GM18519 (cell line): ENCODE measurements at regions not wholly inside any gene's neighbourhood (a gene's known extent, or its start where the extent isn't known, plus 50 kb on each side); places are given as distances from the start of the nearest gene placed in this dataset.
"Not testable (repeated sequence)": the region's sequence is repeated elsewhere in the genome, so short reads cannot be mapped to it uniquely, and the experiment has no call there.

Experiments used
- ATAC-seq: cut with Tn5 transposase; IDR thresholded peaks from one replicate; pipeline ENCODE4 v1.9.1; 2021; ENCODE audit warnings: mild to moderate bottlenecking, moderate library complexity; ENCODE audit not compliant: unreplicated experiment, low FRiP score

DNA sequence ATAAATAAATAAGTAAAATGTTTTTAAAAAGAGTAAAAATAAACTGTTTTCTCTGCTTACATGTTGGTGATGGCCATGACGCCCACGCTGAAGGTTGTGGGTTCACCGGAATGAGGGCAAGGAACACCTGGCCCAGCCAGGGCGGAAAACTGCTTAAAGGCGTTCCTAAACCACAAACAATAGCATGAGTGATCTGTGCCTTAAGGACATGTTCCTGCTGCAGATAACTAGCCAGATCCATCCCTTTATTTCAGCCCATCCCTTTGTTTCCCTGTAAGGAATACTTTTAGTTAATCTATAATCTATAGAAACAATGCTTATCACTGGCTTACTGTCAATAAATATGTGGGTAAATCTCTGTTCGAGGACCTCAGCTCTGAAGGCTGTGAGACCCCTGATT lies 63.3 kb upstream of the CEP78 start:
- not testable (repeated sequence) for ATAC-seq

DNA sequence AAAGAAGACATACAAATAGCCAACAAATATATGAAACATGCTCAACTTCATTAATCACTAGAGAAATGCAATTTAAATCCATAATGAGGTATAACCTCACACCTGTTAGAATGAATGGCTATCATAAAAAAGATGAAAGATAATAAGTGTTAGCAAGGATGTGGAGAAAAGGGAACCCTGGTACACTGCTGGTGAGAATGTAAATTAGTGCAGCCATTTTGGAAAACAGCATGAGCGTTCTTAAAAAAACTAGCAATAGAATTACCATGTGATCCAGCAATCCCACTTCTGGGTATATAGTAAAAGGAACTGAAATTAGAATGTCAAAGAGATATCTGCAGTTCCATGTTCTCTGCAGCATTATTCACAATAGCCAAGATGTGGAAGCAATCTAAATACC lies 64.2 kb upstream of the CEP78 start:
- ATAC-seq: no peak

DNA sequence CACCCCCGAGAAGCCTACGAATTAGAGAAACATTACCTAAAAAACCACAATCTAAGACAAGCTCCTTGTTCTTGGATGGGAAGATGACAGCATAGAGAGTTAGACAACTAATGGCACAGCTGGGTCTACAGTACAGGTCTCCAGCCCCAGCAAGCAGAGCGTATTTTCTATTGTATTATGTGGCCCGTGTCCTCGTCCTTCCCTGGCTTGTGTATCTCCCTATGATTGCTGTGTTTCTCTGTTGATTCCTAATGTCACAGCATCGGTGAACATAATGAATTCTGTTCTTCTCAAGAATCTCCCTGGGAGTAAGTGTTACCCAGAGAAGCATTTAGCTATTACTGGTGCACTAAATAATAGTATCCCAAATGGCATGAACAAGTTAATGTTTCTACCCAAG lies 66.8 kb upstream of the CEP78 start:
- ATAC-seq: no peak

DNA sequence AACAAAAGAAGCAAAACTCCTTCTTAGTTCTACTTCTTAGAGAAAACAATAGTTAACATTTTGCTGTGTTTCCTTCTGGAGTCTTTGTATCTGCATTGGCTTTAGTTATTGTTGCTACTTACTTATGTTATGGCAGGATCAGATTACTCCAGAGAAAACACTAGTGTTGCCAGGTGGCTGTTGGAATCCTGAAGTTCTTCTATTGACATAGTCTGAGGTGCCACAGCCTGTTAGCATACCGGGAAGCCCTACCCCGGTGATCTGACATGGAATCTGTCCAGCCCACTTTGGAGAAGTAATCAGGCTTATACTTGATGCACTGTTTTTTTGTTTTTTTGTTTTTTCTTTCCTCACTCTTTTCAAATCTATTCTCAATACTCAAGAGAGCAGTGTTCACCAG lies 68.5 kb upstream of the CEP78 start:
- no peak for ATAC-seq

DNA sequence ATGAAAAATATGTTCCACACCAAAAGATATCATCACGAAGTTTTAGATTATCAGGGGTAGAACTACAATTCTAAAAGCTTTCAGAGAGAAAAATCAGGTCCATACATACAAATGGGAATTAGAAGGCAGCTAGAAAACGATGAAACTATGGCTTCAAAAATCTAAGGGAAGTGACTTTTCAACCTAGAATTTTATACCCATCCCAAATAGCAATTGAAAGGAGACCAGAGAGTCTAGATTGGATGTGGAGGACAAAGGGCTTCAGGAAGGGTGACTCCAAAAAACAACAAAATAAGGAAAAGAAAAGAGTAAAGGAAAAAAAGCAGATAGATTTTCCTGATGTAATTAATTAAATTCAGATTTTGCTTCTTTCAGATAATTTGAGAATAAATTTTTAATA lies 72.0 kb upstream of the CEP78 start:
- no peak for ATAC-seq

DNA sequence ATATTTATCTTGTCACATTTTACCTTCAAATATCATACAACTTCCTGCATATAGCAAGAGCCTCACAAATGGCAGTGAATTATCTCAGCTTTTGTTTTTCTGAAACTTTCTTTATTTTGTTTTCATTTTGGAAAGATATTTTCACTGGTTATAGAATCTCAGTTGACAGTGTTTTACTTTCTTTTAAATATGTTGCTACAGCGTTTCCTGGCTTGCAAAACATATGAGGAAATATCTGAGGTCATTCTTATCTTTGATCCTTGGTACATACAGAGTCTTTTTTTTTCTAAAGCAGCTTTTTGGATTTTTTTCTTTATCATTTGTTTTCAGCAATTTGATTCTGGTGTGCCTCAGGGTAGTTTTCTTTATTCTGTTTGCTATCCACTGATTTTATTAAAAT lies 77.6 kb upstream of the CEP78 start:
- ATAC-seq: no peak

DNA sequence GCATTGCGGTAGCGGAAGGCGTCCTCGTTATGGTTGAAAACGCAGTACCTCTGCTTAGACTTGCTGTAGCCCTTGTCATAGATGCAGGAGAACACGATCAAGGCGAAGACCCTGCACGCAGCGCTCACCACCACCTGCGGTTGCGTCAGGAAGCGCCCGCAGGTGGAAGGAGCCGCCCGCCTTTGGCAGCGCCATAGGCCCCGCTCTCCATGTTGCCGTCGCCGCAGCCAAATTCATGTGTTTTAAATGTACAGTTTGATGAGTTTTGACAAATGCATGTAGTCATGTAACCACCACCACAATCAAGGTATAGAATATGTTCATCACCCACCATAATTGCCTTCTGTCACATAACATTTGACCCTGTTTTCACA lies 84.9 kb upstream of the CEP78 start:
- no peak for ATAC-seq

DNA sequence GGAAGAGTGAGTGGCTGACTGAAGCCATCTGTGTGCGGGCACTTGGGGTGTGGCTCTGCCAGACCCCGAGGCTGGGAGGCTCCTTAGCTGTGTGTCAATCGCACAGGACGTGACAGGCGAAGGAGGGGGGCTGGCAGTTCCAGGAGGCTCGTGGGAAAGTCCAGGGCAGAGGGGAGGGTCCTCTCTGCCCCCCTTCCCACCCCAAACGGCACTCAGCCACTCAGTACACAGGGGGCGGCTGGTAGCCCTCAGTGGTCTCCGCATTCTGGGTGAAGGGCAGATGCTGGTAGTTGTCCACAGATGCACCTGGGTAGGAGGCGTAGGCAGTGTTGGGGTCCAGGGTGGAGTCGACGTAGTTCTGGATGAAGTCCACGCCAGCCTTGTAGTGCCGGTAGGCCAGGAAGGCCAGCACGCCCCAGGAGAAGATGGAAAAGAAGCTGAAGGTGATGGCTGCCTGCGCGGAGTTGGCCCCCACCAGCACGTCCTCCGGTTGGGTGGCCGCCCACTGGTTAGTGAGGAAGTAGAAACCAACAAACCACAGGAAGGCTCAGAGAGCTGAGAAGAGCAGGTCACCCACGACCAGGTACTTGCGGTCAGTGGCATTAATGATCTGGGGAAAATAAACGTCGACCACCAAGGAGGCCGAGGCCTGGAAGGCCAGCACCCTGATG lies 85.4 kb upstream of the CEP78 start:
- no peak for ATAC-seq

DNA sequence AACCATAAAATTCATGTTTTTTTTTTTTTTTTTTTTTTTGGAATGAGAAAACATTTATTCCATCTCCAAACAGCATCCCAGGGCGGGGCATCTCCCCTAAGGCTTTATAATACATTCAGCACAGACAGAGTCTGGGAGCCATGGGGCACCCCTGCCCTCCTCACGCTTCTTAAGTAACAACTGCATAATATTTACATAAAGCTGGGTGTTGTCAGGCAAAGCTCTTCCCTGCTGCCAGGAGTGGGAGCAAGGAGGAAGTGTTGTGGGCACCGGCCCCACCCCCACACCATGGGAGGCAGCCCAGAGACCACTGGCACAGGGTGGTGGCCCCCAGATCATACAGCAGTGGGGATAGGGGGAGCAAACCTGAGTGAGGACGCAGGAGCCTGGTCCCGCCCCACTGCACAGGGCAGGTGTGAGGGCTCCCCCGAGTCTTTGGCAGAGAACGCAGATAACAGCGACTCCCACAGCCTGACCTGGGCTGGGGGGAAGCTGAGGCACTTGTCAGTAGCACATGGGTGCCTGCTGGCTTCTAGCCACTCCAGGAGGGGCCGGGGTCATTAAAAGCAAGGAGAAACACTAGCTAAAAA lies 86.1 kb upstream of the CEP78 start:
- no peak for ATAC-seq

DNA sequence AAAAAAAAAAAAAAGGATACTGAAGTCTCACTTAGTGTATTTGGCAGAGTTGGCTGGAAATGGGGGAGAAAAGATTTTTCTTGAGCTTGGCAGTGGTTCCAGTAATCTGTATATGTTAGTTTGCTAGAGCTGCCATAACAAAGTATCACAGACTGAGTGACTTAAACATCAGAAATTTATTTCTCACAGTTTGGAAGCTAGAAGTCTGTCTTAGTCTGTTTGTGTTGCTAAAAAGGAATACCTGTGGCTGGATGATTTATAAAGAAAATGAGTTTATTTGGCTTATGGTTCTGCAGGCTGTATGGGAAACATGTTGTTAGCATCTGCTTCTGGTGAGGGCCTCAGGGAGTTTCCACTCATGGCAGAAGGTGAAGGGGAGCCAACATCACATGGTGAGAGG lies 89.6 kb upstream of the CEP78 start:
- ATAC-seq: no peak

DNA sequence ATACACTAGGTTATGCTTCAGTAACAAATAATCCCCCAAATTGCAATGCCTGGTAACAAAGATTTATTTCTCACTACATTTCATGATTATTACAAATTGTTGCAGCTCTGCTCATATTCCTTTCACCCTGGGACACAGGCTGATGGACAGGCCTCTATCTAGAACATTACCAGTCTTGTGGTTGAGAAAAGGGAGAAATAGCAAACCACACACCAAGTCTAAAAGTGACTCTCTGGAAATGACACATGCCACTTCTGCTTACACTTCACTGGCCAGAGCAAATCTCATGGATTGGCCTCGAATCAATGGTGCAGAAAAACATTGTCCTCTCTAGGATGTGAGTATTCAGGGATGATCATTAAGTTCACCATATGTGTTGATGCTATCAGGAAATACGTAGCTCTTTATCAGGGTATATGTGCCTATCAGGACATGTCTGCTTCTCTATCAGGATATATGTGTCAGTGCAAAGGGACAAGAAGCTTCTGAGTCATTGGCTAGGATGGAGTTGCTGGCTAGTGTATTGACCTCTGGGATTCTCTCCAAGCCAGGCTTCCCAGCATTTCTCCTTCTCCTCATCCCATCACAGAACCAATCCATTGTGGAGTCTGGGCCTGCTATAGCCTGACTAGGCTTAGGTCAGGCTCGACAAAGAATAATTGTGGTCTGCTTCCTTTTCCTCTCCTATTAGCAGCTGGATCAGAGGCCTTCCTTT lies 91.1 kb upstream of the CEP78 start:
- ATAC-seq: no peak

DNA sequence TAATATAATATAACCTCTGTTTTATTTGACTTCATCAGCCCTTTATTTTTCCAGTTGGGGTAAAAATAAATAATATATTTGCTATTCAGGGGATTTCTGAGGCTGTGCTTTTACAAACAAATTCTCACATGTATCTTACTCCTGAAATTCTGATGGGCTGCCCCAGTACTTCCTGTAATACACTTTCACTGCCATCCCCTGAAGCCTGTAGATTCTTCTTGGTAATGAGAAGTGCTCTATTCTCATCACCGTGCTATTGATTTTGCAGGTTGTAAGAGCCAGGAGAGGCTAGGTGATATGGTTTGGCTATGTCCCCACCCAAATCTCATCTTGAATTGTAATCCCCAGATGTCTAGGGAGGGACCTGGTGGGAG lies 91.9 kb upstream of the CEP78 start:
- no peak for ATAC-seq

DNA sequence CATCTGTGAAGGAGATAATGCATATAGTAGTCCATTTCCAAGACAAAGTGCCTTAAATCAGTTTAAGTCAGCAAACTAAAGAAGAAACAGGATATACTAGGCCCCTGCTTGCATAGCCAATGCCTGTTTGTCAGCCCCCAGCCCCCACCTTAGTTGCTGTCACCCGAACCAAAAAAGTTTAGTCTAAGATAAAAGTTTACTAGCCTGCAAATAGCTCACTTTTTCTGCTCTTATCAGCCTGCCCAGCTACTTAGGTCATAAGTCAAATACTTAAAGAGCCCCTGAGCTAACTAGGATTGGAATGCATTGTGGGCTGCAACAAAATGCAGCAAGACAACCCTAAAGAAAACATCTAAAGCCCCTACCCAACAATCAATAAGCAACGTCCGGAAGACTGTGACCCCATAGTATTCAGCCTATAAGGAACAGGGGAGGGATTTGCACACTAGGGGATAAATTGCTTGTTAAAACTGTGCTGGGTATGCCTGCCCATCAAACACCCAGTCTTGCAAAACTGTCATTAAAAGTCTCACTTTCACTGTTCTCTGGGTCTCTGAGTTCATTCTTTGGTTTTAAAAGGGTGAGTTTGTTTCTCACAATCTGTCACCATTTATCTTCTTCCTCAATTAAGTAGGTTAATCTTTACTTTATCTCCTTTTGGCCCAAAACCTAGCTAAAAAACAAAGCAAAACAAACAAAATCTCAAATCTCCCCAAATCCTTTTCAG lies 92.4 kb upstream of the CEP78 start:
- ATAC-seq: no peak

DNA sequence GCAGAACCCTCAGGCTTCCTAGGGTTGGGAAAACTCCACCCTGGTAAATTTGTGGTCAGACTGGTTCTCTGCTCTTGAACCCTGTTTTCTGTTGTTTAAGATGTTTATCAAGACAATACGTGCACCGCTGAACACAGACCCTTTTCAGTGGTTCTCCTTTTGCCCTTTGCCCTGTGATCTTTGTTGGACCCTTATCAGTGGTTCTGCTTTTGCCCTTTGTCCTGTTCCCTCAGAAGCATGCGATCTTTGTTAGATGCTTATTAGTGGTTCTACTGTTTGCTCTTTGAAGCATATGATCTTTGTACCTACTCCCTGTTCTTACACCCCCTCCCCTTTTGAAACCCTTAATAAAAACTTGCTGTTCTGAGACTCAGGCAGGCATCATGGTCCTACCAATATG lies 93.6 kb upstream of the CEP78 start:
- not testable (repeated sequence) for ATAC-seq

DNA sequence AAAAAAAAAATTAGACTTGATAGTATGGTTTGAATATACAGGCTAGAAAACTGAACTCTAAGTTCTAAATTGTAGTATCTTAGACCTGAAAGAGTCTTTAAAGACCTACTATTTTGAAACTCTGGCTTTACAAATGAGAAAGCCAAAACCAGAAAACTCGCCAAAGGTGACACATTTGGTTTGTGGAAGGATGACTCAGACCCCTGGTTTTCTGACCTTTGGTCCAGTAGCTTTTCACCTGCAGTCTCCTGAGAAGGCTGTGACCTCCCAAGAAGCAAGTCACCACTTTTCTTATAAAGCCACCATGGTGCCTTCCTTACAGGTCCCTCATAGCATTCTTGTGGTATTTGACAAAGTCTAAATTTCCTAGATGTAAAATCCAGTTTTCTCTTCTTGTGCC lies 102.1 kb upstream of the CEP78 start:
- no peak for ATAC-seq

DNA sequence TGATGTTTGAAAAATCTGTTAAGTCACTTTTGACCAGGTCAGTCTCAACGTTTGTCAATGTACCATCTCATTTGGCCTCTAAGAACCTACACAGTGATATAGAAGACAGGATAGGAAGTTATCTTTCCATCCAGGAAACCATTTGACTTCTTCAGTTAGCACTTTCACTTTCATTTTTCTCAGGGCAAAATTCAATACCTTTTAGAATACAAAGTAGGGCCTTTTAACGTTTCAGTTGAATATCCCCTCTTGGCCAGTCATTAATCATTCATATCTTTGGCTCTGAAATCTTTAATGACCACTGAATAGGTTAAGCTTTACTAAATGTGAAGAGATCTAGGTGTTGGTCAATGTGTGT lies 101.1 kb upstream of the GNAQ start:
- ATAC-seq: no peak

DNA sequence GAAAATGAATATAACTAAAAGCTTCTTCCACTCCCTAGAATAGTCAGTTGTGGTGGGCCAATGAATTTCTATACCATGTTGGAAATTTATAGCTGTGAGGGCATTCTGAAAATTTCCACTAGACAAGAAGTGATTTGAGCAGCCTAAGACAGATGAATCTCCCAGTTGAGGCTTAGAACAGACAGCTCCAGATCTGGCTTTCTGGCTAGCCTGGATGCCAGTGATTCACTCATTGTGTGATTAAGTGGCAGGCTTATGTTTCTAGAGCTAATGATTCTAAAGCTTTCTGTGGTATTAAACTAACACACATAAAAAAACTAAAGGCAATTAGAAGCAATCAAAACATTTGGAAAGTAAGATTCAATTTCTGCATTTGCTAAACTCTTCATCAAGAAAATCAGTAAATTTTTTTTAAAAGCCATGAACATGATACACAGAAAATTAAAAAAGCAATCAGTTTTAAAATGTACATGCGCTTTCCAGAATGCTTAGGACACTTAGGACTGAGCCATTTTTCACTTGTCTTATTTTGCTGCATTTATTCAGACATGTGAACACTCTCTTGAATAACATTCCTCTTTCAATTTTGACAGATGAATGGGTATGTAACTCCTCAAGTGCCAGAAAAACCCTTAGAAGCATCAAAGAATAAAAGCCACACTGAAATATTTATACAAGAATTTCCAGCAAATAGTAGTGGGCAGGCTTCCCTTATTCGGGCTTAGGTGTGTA lies 100.5 kb upstream of the GNAQ start:
- ATAC-seq: no peak

DNA sequence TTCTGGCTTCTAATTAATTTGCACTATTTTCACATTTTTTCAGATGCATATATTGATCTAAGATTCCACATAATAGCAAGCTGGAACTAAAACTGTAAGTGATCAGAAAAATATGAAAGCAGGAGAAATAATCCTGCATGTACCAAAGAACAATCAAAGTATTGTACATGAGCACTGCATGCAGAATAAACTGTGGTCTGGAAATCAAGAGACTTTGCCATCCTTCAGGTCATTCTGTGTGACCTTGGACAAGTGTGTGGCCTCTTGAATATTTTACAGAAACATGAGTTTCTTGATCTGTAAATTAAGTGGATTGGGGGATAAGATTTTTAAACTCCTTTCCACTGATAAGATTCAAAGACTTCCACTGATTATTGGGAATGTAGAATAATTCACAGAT lies 99.2 kb upstream of the GNAQ start:
- ATAC-seq: no peak

DNA sequence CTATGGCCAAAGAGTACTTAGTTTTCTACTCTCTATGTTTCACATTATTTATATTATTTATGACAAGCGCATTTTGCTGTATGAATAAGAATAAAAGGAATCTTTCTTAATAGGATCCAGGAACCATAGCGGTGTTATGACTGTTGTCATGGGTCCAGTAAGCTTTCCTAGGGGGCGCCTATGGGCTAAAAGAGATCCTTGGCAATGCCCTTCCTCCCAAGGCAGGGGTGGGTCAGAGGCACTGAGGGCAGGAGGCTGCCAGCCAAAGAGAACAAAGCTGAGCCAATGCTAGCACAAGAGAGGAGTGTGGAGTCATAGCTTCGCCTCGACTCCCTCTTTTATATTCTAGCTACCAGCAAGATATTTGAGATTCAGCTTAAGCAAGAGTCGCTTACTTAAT lies 98.4 kb upstream of the GNAQ start:
- no peak for ATAC-seq

DNA sequence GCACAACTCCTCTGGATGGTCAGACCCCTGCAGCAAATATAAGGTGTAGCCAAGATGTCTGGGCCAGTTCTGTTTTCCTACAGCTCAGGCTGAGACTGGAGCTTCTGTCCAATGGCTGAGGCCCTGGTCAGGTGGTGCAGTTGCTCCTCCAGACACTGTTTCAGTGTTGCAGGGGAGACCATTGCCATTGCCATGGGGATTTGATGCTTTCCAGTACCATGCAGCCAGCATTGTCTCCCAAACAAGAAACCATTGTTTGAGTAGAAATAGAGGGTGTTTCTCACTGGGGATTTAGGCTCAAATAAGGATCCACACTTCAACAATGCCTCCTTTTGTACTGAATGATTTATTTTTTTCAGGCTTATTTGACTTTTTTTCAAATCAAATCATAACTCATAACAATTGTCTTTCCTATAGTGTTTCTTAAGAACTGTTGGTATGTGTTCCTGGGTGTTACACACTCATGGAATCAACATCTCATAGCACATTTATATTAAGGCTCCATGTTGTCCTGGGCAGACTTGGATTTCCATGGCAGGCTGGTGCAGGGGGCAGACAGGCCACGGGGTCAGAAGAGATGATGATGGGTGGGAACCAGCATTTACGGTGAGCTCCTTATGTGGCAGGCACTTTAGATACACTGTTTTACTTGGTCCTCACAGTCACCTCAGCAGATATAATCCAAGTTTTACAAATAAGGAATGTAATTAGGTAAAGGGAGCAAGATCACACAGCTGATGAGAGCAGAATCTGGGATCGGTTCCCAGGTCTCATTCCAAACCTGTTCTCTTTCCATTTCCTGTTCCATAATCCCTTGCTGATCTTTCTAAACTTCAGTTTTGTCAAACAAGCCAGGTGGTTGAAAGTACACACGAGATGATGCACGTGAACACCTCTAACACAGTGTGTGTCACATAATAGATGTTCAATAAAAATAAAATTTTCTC lies 95.9 kb upstream of the GNAQ start:
- no peak for ATAC-seq
